ENCODE measurements at regions not wholly inside any gene's neighbourhood (a gene's known extent, or its start where the extent isn't known, plus 50 kb on each side); places are given as distances from the start of the nearest gene placed in this dataset.

DNA sequence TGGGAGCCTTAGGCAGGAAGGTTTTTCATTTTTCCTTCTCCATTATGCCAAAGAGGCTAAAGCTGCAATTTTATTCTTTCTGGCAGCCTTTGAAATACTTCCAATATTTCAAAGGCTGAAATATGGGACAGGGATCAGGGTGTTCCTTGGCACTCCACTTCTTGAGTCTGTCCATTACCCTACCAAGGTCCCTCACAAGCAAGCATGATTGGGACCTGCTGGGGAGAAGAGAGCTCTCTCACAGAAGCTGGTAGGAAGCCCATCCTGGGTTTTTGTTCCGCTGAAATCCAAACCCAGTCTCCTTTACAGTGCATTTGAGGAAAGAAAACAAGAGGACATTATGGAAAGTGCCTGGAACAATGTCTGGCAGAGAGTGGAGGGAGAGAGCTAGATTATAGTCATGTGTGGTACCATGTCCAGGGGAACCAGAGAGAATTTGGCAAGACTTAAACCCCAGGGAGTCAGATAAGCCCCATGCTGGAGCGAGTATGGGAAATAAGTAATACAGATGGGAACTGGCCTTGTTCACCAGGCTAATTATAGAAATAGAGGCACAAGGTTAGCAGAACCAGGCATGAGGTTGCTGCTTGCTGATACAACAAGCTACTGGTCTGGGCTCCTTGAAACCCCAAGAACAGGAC is 104.7 kb downstream of the LSM5 start:
- no peaks in the 10 kb centered on the region for H3K9me3 Mint-ChIP-seq
- ChIA-PET POLR2A (no interaction called here), CTCF (no interaction called here)
- H3K4me3 Mint-ChIP-seq, result no peak overlapping the region
- H3K4me1 Mint-ChIP-seq, result no peaks in the 10 kb centered on the region
- no peak for DNase-seq
- H3K27ac Mint-ChIP-seq, result no peak overlapping the region
- H3K36me3 Mint-ChIP-seq (ENCODE audit: low read depth), result no peaks in the 10 kb centered on the region
- H3K27me3 Mint-ChIP-seq, result peaks cover 3% of the 10 kb centered on the region

DNA sequence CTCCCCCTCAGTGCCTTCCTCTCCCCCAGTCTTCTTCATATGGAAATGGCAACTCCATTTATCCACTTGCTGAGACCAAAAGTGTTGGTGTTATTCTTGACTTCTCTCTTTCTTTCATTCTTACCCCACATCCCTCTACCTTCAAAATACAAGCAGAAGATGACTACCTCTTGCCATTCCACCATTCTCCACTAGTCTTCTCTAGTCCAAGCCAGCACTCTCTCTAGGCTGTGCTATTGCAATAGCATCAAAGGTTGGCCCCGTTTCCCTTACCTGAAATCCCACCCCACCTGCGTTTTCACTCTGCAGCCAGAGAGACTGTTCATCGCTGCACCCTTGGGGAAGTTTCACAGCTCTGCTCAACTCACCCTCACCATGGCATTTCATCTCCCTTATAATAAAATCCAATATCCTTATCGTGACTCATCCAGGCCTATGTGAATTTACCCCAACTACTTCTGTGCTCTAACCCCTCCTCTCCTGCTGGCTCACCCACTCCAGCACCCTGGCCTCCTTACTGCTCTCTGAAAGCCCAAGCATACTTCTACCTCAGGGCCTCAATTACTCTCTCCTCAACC is 109.1 kb downstream of the LSM5 start:
- Mint-ChIP-seq H3K4me1 (no peaks in the 10 kb centered on the region), H3K27me3 (peaks cover 1% of the 10 kb centered on the region), H3K4me3 (no peak overlapping the region), H3K36me3 (ENCODE audit: low read depth) (no peaks in the 10 kb centered on the region), H3K27ac (no peak overlapping the region), H3K9me3 (no peaks in the 10 kb centered on the region)
- ChIA-PET CTCF (no interaction called here), POLR2A (no interaction called here)
- DNase-seq, result no peak

DNA sequence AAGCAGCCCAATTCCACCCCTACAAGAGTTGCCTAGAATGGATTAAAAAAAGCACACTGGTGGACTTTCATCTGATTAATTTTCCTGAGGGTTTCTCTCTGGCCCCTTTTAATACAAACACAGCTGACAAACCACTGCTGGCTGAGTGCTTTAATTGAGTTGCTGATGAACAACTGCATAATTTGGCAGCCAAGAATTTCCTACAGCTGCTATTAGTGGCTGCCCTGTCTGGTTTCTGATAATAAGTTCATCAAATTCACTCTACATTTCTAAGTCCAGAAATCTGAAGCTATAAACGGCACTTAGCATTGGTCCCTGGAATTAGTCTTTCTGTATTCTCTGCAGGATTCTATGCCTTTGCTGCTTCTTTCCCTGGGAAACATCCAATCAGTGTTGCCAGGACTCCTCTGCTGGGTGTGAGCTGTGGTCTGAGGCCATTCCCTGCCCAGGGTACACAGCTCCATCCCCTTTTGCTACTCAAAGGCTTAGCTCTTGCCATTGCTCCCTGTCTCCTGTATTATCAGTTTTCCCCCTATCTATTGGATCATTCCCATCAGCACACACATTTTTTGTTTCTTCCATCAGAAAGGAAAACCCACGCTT is 110.6 kb downstream of the LSM5 start:
- no peaks in the 10 kb centered on the region for H3K36me3 Mint-ChIP-seq (ENCODE audit: low read depth)
- H3K4me3 Mint-ChIP-seq, result no peak overlapping the region
- ChIA-PET POLR2A (no interaction called here), CTCF (no interaction called here)
- H3K27me3 Mint-ChIP-seq, result no peaks in the 10 kb centered on the region
- H3K4me1 Mint-ChIP-seq, result no peaks in the 10 kb centered on the region
- H3K27ac Mint-ChIP-seq, result no peak overlapping the region
- DNase-seq, result no peak
- no peaks in the 10 kb centered on the region for H3K9me3 Mint-ChIP-seq

- Mint-ChIP-seq H3K27me3 (no peaks in the 10 kb centered on the region), H3K4me3 (no peak overlapping the region), H3K36me3 (ENCODE audit: low read depth) (no peaks in the 10 kb centered on the region), H3K4me1 (no peaks in the 10 kb centered on the region), H3K27ac (no peak overlapping the region), H3K9me3 (no peaks in the 10 kb centered on the region)
- ChIA-PET POLR2A (no interaction called here), CTCF (no interaction called here)
- DNase-seq, result no peak
Measured at GRCh38 chr7:32378988-32379387, 111.2 kb downstream of the LSM5 start.

DNA sequence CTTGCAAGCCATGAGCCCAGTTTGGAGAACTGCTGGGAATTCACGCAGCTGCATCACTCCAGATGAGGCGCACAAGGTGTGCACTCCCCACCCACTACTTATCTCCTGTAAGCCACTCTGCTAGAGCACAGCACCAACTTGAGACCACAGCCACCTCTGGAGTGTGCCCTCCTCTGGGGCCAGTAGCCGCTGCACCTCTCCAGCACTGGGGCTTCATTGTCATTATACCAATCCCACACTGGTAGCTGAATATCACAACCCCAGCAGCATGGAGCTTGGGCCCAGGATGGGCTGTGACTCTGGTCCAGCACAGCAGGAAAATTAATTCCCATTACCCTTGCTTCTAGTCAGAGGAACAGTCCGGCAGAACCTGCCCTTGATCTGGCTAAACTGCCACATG is 125.6 kb downstream of the LSM5 start:
- ChIA-PET POLR2A (no interaction called here), CTCF (interaction anchor here (0.5 kb wide), 1 partner anchor 94 kb away, joined by 3 read pairs; no protein-coding TSS in a partner anchor)
- Mint-ChIP-seq H3K4me1 (no peaks in the 10 kb centered on the region), H3K9me3 (no peaks in the 10 kb centered on the region), H3K36me3 (ENCODE audit: low read depth) (no peaks in the 10 kb centered on the region), H3K27ac (no peak overlapping the region), H3K4me3 (no peak overlapping the region), H3K27me3 (no peaks in the 10 kb centered on the region)
- no peak for DNase-seq

GRCh38 chr7:32360127-32360526 is 130.1 kb downstream of the LSM5 start:
- H3K9me3 Mint-ChIP-seq, result no peaks in the 10 kb centered on the region
- no peak for DNase-seq
- H3K27me3 Mint-ChIP-seq, result no peaks in the 10 kb centered on the region
- no peak overlapping the region for H3K27ac Mint-ChIP-seq
- POLR2A ChIA-PET, result no interaction called here
- no peaks in the 10 kb centered on the region for H3K4me1 Mint-ChIP-seq
- CTCF ChIA-PET, result no interaction called here
- no peak overlapping the region for H3K4me3 Mint-ChIP-seq
- H3K36me3 Mint-ChIP-seq (ENCODE audit: low read depth), result no peaks in the 10 kb centered on the region

DNA sequence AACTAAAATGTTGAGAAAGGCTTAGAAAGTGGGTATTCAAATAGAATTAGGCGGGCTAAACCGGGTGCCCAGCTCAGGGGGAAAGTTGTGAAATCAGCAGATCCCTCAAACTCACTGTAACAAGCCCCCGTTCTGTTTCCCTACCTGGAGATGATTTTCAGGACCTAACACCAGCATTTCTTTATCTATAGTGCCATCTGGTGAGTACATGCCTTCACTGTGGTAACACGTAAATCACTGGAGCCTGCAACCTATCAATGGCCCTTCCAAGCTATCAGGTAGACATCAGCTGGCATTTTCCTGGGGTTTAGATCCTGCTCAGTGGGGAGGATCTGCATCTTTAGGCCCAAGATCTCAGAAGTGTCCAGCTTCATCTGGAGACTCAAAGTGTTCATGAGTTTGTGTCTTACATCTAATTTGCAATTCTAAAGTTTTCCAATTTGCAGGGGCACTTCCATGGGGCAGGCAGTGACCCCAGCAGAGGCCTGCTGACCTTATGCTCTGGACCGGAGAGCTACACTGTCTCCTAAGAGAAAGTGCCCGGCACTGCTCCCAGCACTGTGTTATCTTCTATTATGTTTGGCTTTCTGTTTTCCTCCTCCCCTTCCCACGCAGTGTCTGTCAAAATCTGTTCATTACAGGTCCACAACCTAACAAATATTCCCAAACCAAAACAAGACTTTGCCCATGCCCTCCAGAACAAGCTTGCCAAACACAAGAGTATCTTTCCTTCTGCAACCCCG is 132.5 kb downstream of the LSM5 start:
- Mint-ChIP-seq H3K9me3 (no peaks in the 10 kb centered on the region), H3K4me3 (no peak overlapping the region), H3K27me3 (no peaks in the 10 kb centered on the region), H3K27ac (no peak overlapping the region), H3K4me1 (no peaks in the 10 kb centered on the region), H3K36me3 (ENCODE audit: low read depth) (no peaks in the 10 kb centered on the region)
- ChIA-PET POLR2A (no interaction called here), CTCF (no interaction called here)
- DNase-seq, result no peak

DNA sequence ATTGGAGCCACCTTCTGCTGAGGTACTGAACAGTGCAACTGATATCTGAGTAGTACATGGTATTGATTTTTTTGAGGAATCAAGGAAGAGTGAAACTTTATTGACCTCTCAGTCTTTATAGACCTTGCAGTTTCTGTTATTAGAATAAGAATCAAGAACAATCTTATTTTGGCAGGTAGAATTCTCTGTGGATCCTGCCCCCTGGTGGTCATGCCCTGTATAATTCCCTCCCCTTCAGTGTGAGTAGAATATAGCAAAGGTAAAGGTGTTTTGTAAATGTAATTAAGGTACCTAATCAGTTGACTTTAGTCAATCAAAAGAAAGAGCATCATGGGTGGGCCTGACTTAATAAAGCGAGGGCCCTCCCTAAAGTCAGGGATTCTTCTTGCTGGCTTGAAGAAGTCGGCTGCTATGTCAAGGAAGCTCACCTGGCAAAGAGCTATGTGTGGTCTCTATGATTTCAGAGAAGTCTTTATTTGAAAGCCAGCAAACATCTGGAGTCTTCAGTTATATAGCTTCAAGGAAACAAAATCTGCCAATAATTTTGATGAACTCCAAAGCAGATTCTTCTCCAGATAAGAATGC is 142.8 kb downstream of the LSM5 start:
- Mint-ChIP-seq H3K27me3 (peaks cover 2% of the 10 kb centered on the region), H3K27ac (no peak overlapping the region), H3K36me3 (ENCODE audit: low read depth) (no peaks in the 10 kb centered on the region), H3K9me3 (no peaks in the 10 kb centered on the region), H3K4me3 (no peak overlapping the region), H3K4me1 (no peaks in the 10 kb centered on the region)
- ChIA-PET POLR2A (no interaction called here), CTCF (interaction anchor here (1.7 kb wide), 1 partner anchor 8 kb away, joined by 6 read pairs; no protein-coding TSS in a partner anchor)
- peak; percentile 39 for DNase-seq

GRCh38 chr7:32346253-32346652 is 143.9 kb downstream of the LSM5 start:
- no peak overlapping the region for H3K4me3 Mint-ChIP-seq
- no peaks in the 10 kb centered on the region for H3K36me3 Mint-ChIP-seq (ENCODE audit: low read depth)
- DNase-seq, result no peak
- ChIA-PET POLR2A (no interaction called here), CTCF (no interaction called here)
- no peaks in the 10 kb centered on the region for H3K4me1 Mint-ChIP-seq
- peaks cover 2% of the 10 kb centered on the region for H3K27me3 Mint-ChIP-seq
- no peaks in the 10 kb centered on the region for H3K9me3 Mint-ChIP-seq
- H3K27ac Mint-ChIP-seq, result no peak overlapping the region

DNA sequence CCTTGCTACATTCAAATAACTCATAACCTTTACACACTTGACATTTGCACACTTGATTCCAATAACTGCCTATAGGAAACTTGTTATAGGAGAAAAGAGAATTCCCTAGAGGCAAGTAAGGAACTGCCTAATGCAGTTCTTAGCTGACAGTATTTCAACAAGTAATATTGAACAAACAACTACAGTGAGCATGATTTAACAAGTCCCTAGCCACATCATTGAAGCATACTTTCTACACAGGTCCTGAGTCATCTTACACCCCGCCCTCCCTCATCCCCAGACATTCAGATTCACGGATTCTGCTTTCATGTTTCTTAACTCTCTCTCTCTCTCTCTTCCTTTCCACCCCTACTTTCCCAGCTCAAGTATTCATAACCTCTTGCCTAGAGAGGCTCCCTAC is 153.5 kb downstream of the LSM5 start:
- H3K9me3 Mint-ChIP-seq, result peaks cover 5% of the 10 kb centered on the region
- no peak for DNase-seq

GRCh38 chr7:32335107-32335506 is 155.1 kb downstream of the LSM5 start:
- CTCF ChIA-PET, result no interaction called here
- Mint-ChIP-seq H3K36me3 (ENCODE audit: low read depth) (no peaks in the 10 kb centered on the region), H3K4me3 (no peak overlapping the region), H3K9me3 (peaks cover 8% of the 10 kb centered on the region), H3K27me3 (no peaks in the 10 kb centered on the region), H3K4me1 (no peaks in the 10 kb centered on the region), H3K27ac (no peak overlapping the region)
- no peak for DNase-seq
- POLR2A ChIA-PET, result no interaction called here

More for the DNA sequence above, 153.5 kb downstream of the LSM5 start:
- H3K27me3 Mint-ChIP-seq, result no peaks in the 10 kb centered on the region
- H3K4me1 Mint-ChIP-seq, result no peaks in the 10 kb centered on the region
- H3K4me3 Mint-ChIP-seq, result no peak overlapping the region
- ChIA-PET CTCF (no interaction called here), POLR2A (no interaction called here)
- no peaks in the 10 kb centered on the region for H3K36me3 Mint-ChIP-seq (ENCODE audit: low read depth)
- H3K27ac Mint-ChIP-seq, result no peak overlapping the region

DNA sequence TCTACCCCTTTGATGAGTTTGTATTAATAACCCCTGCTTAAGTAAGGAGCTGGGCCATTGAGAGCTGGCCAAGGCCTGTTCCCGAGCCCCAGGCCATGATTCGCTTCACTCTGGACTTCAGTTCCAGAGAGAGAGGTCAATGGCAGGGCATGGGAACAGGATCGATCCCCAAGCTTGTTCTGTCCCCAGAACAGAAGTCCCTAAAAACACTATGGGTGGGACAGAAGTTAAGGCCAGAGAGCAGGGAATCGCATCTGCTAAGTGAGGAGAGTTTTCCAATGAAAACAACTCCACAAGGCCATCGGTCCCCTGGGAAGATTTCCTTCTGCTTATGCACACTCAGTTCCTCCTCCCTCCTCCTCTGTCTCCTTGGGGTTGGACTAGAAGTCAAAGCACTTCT is 159.6 kb downstream of the LSM5 start:
- POLR2A ChIA-PET, result no interaction called here
- H3K4me1 Mint-ChIP-seq, result no peaks in the 10 kb centered on the region
- no peak overlapping the region for H3K27ac Mint-ChIP-seq
- H3K27me3 Mint-ChIP-seq, result no peaks in the 10 kb centered on the region
- no peak overlapping the region for H3K4me3 Mint-ChIP-seq
- H3K9me3 Mint-ChIP-seq, result peaks cover 8% of the 10 kb centered on the region
- H3K36me3 Mint-ChIP-seq (ENCODE audit: low read depth), result no peaks in the 10 kb centered on the region
- DNase-seq, result no peak
- CTCF ChIA-PET, result interaction anchor here (0.7 kb wide), 1 partner anchor 626 kb away, joined by 3 read pairs; the partner anchor contains the start of gene FKBP9

- no peaks in the 10 kb centered on the region for H3K27me3 Mint-ChIP-seq
- H3K4me1 Mint-ChIP-seq, result no peaks in the 10 kb centered on the region
- ChIA-PET CTCF (no interaction called here), POLR2A (no interaction called here)
- no peak for DNase-seq
- H3K36me3 Mint-ChIP-seq (ENCODE audit: low read depth), result no peaks in the 10 kb centered on the region
- no peak overlapping the region for H3K4me3 Mint-ChIP-seq
- no peak overlapping the region for H3K27ac Mint-ChIP-seq
- no peaks in the 10 kb centered on the region for H3K9me3 Mint-ChIP-seq
Measured at GRCh38 chr7:32326078-32326477, 164.1 kb downstream of the LSM5 start.
